RPMI8226 (cell line): ENCODE measurements at regions not wholly inside any gene's neighbourhood (a gene's known extent, or its start where the extent isn't known, plus 50 kb on each side); places are given as distances from the start of the nearest gene placed in this dataset.
"Not testable (repeated sequence)": the region's sequence is repeated elsewhere in the genome, so short reads cannot be mapped to it uniquely, and the experiment has no call there.

Experiments
- DNase-seq: peaks from one replicate; pipeline ENCODE4 v3.0.0-alpha.2; 2015

DNA sequence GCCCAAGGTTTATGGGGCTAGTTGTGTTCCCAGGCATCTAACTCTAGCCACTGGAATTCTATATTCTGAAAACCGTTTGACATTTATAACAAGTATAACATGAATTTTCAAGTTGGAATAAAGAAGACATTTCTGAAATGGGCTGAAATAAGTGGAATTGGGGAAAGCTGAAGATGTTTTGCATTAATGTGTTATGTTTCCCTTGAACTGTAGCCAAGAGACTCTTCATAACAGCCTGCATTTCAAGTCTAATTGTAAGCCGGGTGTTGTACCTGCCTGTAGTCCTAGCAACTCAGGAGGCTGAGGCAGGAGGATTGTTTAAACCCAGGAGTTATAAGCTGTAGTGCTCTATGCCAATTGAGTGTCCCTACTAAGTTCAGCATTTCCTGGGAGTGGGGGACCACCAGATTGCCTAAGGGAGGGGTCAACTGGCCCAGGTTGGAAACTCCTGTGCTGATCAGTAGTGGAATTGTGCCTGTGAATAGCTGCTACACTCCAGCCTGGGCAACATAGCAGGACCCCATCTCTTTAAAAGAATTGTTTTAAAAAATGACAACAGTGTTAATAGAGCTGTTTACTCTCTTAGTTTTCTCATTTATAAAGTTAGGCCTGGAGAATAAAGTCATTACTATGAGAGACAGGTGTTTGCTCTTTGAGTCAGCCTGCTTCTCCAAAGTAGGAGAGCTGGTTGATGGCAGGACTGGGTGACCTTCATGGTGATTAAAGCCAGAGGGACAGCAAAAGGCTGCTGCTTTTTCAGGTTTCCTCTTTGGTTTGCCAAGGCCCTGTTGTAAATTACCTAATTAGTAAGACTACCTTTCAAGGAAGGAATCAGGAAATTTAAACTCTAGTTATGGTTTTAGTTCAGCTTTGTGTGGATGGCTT is 483.6 kb upstream of the RGS6 start:
- no peak for DNase-seq

DNA sequence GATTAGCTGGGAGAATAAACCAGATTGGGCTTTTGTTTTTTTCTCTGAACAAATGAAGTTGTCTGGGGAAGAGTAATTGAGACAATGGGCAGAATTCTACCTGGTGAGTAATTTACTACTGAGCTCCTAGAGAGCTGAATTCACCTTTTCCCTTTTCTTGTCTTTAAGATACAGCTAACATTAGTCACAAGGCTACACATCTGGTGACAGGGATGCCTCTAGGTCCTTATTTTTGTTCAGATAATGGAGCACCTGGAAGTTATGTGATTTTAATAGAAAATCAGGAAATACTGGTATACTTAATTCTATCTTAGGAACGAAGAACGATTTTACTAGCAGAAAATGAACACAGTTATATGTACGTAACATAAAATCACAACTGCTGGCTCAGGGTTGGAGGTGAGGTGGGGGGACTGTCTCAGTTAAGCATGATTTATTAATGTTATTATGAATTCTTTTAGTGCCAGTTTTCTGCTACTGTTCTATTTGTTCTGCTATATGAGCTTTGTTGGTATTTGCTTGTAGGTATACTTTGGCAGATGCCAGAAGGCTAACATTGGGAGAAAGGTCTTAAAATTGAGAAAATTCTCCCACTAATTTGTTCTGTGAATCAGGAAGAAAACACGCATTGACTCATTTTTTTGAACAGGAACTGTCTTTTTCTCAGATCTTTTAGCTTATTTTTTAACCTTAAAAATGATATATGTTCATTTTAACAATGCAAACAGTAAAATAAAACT is 482.7 kb upstream of the RGS6 start:
- DNase-seq = no peak

DNA sequence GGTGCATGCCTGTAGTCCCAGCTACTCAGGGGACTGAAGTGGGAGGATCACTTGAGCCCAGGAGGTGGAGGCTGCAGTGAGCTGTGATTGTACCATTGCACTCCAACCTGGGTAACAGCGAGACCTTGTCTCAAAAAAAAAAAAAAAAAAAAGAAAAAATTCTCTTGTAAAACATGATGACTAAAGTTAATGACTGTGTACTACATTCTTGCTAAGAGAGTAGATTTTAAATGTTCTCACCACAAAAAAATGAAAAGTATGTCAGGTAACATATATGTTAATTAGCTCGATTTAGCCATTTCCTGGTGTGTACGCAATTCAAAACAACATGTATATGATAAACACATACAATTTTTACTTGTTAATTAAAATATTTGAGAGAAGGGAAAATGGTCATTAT is 480.7 kb upstream of the RGS6 start:
- DNase-seq = no peak

DNA sequence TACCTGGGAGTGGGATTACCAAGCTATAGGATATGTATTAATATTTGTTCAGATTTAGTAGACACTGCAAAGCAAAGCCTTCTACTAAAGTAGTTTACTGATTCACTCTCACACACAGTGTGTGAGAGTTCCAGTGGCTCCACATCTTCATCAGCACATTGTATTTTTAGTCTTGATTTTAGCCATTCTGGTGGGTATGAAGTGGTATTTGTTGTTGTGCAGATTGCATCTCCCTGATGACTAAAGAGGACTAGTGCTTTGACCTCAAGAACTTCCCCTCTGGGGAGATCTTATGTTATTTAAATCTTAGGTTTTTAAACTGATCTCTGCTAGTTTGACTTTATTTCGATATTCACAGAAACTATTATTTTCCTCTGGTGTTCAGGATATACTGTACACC is 479.7 kb upstream of the RGS6 start:
- DNase-seq = no peak

DNA sequence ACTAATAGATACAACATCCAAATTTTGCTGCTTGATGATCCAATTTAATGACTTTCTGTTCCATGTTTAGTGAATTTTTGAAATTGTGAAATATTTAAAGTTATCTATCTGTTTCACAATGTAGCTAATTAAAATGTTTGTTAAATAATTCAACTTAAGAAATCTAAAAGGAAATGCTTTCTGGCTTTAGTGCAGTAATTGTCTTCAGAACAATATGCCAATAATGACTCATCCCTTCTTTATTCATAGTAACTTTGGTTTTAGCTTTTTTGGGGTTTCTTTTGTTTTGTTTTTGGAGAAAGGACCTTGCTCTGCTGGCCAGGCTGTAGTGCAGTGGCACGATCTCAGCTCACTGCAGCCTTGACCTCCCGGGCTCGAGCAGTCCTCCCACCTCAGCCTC is 479.2 kb upstream of the RGS6 start:
- no peak for DNase-seq

- DNase-seq = no peak
These were observed 478.2 kb upstream of the RGS6 start for GRCh38 chr14:71454010-71454409.

GRCh38 chr14:71454513-71455332 is 477.5 kb upstream of the RGS6 start:
- no peak for DNase-seq

DNA sequence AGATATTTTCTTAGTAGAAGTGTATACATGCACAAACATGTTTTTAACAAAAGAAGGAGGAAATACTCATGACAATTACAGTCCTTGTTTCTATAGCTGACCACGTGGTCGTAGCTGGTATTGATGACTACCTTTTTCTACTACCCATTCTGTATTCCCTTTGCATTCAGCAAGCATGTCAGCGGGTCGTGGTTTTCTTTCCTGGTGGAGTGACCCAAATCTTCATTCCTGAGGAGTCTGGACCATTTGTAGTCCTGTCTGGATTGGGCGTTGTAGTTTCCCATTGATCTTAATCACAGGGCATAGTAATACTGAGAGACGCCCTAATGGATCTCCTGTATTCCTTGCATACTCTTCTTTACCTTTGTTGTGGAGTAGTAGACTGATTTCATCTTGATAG is 472.1 kb upstream of the RGS6 start:
- no peak for DNase-seq

DNA sequence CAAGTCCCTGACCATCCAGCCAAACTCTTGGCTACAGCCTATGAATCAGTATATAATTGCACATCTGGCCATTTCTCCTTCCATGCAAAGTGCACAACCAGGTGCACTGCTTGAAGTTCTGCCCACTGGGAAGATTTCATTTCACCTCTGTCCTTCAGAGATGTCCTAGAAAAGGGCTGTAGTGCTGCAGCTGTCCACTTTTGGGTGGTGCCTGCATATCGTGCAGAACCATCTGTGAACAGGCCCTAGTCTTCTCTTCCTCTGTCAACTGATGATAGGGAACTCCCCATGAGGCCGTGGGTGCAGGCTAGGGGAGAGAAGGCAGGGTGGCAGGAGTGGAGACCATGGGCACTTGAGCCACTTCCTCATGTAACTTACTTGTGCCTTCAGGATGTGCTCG is 470.6 kb upstream of the RGS6 start:
- not testable (repeated sequence) for DNase-seq

GRCh38 chr14:71463807-71464206 is 468.4 kb upstream of the RGS6 start:
- DNase-seq = no peak

DNA sequence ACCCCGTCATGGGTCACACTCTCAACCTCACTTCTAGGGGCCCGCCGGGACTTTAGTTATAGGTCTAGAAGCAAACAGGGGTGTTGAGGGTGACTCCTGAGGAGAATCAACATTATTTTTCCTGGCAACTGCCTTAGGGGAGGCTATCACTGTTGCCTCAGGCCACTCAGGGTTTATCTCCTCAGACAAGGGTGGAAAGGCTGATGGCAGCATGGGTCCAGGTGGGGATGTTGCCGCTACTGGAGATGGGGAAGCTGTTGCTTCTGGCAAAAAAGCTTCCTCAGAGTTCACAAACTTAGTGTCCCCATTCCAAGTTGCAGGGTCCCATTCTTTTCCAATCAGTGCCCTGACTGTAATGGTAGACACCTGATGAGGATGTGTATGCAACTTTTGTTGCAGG is 467.4 kb upstream of the RGS6 start:
- DNase-seq = no peak

- no peak for DNase-seq
These were observed 466.9 kb upstream of the RGS6 start for GRCh38 chr14:71465316-71465715.

DNA sequence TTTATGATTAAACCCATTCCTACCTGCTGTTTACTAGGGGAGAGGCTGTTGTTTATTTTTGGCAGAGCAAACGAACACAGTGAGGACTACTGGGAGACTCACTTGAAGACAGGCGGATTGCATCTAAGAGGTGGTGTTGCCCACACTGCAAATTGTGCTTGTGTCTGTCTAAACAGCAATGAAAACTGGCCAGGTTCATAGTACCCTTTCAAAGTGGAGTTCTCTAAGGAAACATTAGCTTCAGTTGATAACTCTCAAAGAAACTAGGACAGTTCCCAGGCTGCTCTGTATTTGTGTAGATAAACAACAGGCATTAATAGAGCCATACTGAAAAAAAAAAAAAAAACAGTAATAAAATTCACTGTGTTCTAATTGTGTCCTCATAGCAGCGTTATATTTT is 466.0 kb upstream of the RGS6 start:
- no peak for DNase-seq

GRCh38 chr14:71466946-71467345 is 465.3 kb upstream of the RGS6 start:
- DNase-seq = no peak

DNA sequence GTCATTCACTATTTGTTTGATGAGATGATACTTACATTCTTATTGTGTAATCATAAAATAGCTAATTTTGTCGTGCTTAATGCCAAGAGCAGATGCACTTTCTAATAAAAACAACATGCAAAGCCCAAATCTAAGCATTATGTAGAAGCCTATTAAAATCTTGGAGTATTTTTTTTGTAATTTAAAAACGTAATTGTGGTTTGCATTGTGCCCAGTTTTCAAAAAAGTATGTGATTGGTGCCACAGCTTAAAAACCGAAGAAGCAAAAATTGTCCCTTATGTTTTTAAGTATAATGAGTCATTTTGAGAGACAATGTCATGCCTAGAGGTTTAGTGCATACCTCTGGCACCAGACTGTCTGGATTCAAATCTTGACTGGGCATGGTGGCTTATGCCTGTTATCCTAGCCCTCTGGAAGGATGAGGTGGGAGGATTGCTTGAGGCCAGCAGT is 464.8 kb upstream of the RGS6 start:
- no peak for DNase-seq

DNA sequence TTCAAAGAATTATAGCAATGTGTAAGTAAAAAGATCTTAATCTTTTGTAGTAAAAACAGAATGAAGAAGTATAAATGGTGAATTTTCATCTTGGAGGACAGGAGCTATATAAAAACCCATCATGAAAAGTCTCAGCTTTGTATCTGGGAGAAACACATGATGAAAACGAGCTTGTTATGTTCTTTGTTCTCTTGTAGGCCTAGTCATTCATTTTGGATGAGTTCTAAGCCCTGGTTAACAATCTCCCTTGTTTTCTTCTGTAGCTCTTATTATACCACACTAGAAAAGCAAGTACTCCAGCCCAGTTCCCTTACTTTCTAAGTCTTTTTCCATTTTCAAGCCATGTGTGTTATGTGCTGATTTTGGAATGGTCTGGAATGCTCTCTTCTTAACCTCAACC is 463.5 kb upstream of the RGS6 start:
- DNase-seq = no peak

DNA sequence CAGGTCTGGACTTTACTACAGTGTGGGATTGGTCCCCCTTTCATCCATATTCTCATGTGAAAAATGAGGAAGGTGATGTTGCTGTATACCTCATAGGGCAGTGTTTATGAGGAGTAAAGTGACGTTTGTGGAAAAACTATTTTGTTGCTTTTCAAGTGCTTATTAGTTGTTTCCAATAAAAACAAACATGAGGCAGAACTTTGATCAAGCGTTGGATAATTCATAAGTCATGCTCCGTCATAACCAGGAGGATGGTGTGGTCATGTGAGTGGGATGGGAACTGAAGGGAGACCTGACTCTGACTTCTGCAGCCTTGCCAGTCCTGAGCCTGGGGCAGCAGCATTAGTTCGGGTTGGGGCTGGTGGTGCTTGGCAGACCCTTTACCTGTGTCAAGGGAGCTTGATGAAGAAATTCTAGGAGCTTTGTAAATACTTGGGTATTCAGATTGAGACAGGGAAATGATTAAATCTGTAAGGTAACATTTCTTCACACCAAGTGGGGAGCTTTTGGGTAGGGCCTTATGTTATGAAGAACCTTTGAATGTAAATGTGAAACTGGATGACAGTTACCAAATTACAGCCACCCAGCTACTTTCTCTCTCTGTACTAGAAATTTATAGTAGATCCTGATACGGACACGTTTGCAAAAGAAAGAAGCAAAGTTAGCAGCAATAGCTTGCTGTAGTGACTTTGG is 462.4 kb upstream of the RGS6 start:
- DNase-seq = no peak

- DNase-seq = no peak
These were observed 460.4 kb upstream of the RGS6 start for GRCh38 chr14:71471634-71472355.

- DNase-seq = no peak
These were observed 459.6 kb upstream of the RGS6 start for GRCh38 chr14:71472356-71473340.

- DNase-seq = no peak
These were observed 458.4 kb upstream of the RGS6 start for GRCh38 chr14:71473843-71474242.
